Thyroid gland (tissue), 4 donors: ENCODE measurements at regions not wholly inside any gene's neighbourhood (a gene's known extent, or its start where the extent isn't known, plus 50 kb on each side); places are given as distances from the start of the nearest gene placed in this dataset.

Experiments
- POLR2A ChIP-seq, 2 donors: fragments of 450-650 bp; IDR thresholded peaks; one replicate each; pipeline ENCODE4 v1.6.1; 2017; ENCODE audit warnings: antibody characterized with exemption in 2 of 2, mild to moderate bottlenecking in 2 of 2, moderate library complexity in 1 of 2
- TF ChIP-seq, protein P1 (sequence below), 6 experiments: fragments of 200-600 bp in 3 of 6; fragments of 450-650 bp in 3 of 6; sonication (generic) in 3 of 6; IDR thresholded peaks; one replicate each; pipeline ENCODE4 v1.5.1; 2016 to 2019; ENCODE audit warnings: antibody characterized with exemption in 6 of 6, mild to moderate bottlenecking in 2 of 6, inconsistent platforms in 1 of 6, moderate library complexity in 1 of 6

GRCh38 chr9:11469745-11470144, 856.9 kb upstream of the PTPRD start:
- TF ChIP-seq, protein P1, sequence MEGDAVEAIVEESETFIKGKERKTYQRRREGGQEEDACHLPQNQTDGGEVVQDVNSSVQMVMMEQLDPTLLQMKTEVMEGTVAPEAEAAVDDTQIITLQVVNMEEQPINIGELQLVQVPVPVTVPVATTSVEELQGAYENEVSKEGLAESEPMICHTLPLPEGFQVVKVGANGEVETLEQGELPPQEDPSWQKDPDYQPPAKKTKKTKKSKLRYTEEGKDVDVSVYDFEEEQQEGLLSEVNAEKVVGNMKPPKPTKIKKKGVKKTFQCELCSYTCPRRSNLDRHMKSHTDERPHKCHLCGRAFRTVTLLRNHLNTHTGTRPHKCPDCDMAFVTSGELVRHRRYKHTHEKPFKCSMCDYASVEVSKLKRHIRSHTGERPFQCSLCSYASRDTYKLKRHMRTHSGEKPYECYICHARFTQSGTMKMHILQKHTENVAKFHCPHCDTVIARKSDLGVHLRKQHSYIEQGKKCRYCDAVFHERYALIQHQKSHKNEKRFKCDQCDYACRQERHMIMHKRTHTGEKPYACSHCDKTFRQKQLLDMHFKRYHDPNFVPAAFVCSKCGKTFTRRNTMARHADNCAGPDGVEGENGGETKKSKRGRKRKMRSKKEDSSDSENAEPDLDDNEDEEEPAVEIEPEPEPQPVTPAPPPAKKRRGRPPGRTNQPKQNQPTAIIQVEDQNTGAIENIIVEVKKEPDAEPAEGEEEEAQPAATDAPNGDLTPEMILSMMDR (IDR thresholded peaks at IDR 0.05) = no peak
- TF ChIP-seq POLR2A (IDR thresholded peaks at IDR 0.05) = no peak
